ENCODE measurements at regions not wholly inside any gene's neighbourhood (a gene's known extent, or its start where the extent isn't known, plus 50 kb on each side); places are given as distances from the start of the nearest gene placed in this dataset.

DNA sequence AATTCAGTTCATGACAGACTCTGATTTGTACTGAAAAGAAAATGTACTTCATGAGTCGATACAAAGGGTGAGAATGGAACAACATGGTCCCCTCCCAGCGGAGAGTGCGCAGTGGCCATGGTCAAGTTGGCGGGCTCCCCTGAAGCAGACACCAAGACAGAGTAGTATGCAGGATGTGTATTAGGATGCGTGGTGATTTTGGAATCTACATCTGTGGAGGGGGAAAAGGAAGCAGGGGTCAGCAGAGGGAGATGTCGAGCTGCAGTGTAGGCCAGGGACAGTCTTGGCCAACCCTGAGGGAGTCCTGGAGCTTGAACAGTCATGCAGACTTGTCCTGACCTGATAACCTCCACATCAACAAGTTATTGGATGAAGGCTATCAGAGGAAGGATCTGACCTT lies 481.0 kb downstream of the OMA1 start:
- H3K9me3 ChIP-seq (ENCODE audit: control insufficient read depth, insufficient read depth, low read depth, low read length): no peaks in the 10 kb centered on the region
- H3K4me2 ChIP-seq (ENCODE audit: extremely low read depth, insufficient read depth, low read length): no peak overlapping the region
- H4K20me1 ChIP-seq (ENCODE audit: control insufficient read depth, extremely low read depth, insufficient read depth, low read length): no peaks in the 10 kb centered on the region
- H3K27me3 ChIP-seq (ENCODE audit: control insufficient read depth, insufficient read depth, low read length): no peaks in the 10 kb centered on the region
- no peak overlapping the region for H3K4me3 ChIP-seq (replicated peaks in 1 of 4; ENCODE audit: control extremely low read depth in 1 of 4, insufficient read depth in 1 of 4, low read depth in 3 of 4, low read length in 4 of 4)
- no peak for DNase-seq (ENCODE audit: low read depth in 2 of 2)
- no peak overlapping the region for H2AFZ ChIP-seq (ENCODE audit: low read length)
- no peak for TF ChIP-seq EZH2 (IDR thresholded peaks at IDR 0.05; ENCODE audit: low read length, missing control alignments)
- TF ChIP-seq, protein P1, sequence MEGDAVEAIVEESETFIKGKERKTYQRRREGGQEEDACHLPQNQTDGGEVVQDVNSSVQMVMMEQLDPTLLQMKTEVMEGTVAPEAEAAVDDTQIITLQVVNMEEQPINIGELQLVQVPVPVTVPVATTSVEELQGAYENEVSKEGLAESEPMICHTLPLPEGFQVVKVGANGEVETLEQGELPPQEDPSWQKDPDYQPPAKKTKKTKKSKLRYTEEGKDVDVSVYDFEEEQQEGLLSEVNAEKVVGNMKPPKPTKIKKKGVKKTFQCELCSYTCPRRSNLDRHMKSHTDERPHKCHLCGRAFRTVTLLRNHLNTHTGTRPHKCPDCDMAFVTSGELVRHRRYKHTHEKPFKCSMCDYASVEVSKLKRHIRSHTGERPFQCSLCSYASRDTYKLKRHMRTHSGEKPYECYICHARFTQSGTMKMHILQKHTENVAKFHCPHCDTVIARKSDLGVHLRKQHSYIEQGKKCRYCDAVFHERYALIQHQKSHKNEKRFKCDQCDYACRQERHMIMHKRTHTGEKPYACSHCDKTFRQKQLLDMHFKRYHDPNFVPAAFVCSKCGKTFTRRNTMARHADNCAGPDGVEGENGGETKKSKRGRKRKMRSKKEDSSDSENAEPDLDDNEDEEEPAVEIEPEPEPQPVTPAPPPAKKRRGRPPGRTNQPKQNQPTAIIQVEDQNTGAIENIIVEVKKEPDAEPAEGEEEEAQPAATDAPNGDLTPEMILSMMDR (conservative IDR thresholded peaks at IDR 0.05 in 1 of 2, IDR thresholded peaks at IDR 0.05 in 1 of 2; ENCODE audit: low read depth in 1 of 2, low read length in 2 of 2): no peak
- H3K4me1 ChIP-seq (ENCODE audit: control insufficient read depth, extremely low read depth, insufficient read depth, low read length): no peaks in the 10 kb centered on the region
- H3K27ac ChIP-seq (ENCODE audit: insufficient read depth, low read length): no peak overlapping the region
- no peak overlapping the region for H3K9ac ChIP-seq (ENCODE audit: insufficient read depth, low read length)
- H3K36me3 ChIP-seq (ENCODE audit: control insufficient read depth, insufficient read depth, low read length): no peaks in the 10 kb centered on the region
- no peaks in the 10 kb centered on the region for H3K79me2 ChIP-seq (ENCODE audit: control insufficient read depth, insufficient read depth, low read length)

DNA sequence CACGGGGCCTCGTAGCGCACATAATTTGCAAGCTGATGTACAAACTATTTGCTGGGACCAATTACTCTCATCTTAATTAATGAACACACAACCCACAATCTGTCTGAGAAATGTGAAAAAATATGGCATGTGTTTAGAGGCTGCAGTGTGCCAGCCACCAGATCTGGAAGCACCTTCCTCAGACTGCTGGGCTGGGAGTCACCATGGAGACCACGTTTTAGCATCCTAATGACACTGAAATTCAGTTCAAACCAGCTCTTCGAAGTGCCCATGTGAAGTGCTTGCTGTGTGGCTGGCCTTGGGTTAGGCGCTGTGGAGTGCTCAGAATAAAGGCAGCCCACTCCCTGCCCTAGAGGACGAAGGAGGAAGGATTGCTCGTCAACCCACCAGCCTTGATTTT lies 482.4 kb downstream of the OMA1 start:
- Histone ChIP-seq H3K79me2 (ENCODE audit: control insufficient read depth, insufficient read depth, low read length) (no peaks in the 10 kb centered on the region), H3K27ac (ENCODE audit: insufficient read depth, low read length) (no peak overlapping the region), H3K9me3 (ENCODE audit: control insufficient read depth, insufficient read depth, low read depth, low read length) (no peaks in the 10 kb centered on the region), H3K9ac (ENCODE audit: insufficient read depth, low read length) (no peak overlapping the region), H3K27me3 (ENCODE audit: control insufficient read depth, insufficient read depth, low read length) (no peaks in the 10 kb centered on the region), H3K4me1 (ENCODE audit: control insufficient read depth, extremely low read depth, insufficient read depth, low read length) (no peaks in the 10 kb centered on the region), H3K4me2 (ENCODE audit: extremely low read depth, insufficient read depth, low read length) (no peak overlapping the region), H3K36me3 (ENCODE audit: control insufficient read depth, insufficient read depth, low read length) (no peaks in the 10 kb centered on the region), H2AFZ (ENCODE audit: low read length) (no peak overlapping the region), H3K4me3 (replicated peaks in 1 of 4; ENCODE audit: control extremely low read depth in 1 of 4, insufficient read depth in 1 of 4, low read depth in 3 of 4, low read length in 4 of 4) (no peak overlapping the region), H4K20me1 (ENCODE audit: control insufficient read depth, extremely low read depth, insufficient read depth, low read length) (no peaks in the 10 kb centered on the region)
- no peak for TF ChIP-seq EZH2 (IDR thresholded peaks at IDR 0.05; ENCODE audit: low read length, missing control alignments)
- TF ChIP-seq, protein P1 (conservative IDR thresholded peaks at IDR 0.05 in 1 of 2, IDR thresholded peaks at IDR 0.05 in 1 of 2; ENCODE audit: low read depth in 1 of 2, low read length in 2 of 2): no peak
- DNase-seq (ENCODE audit: low read depth in 2 of 2): no peak

DNA sequence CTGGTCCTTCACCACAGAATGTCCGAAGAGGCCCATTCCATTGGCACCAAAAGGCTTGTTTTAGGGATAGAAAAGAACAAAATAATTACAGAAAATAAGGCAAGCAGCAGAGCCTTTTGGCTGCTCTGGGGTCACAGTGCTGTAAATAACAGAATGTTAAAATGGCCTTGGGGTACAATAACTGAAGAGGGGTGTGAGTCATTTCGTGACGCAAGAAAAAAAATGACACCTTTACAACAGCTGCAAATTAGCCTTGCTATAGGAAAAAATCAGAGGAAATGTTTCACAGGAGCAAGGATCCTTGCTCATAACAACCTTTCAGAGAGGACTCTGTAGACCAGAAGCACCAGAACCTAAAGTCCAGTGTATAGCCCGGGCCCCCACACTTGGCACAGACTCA lies 483.4 kb downstream of the OMA1 start:
- H3K9me3 ChIP-seq (ENCODE audit: control insufficient read depth, insufficient read depth, low read depth, low read length): no peaks in the 10 kb centered on the region
- H3K4me2 ChIP-seq (ENCODE audit: extremely low read depth, insufficient read depth, low read length): no peak overlapping the region
- H3K27ac ChIP-seq (ENCODE audit: insufficient read depth, low read length): no peak overlapping the region
- H2AFZ ChIP-seq (ENCODE audit: low read length): no peak overlapping the region
- no peaks in the 10 kb centered on the region for H3K36me3 ChIP-seq (ENCODE audit: control insufficient read depth, insufficient read depth, low read length)
- TF ChIP-seq, protein P1 (conservative IDR thresholded peaks at IDR 0.05 in 1 of 2, IDR thresholded peaks at IDR 0.05 in 1 of 2; ENCODE audit: low read depth in 1 of 2, low read length in 2 of 2): no peak
- no peak for TF ChIP-seq EZH2 (IDR thresholded peaks at IDR 0.05; ENCODE audit: low read length, missing control alignments)
- H3K4me3 ChIP-seq (replicated peaks in 1 of 4; ENCODE audit: control extremely low read depth in 1 of 4, insufficient read depth in 1 of 4, low read depth in 3 of 4, low read length in 4 of 4): no peak overlapping the region
- no peaks in the 10 kb centered on the region for H3K79me2 ChIP-seq (ENCODE audit: control insufficient read depth, insufficient read depth, low read length)
- no peak overlapping the region for H3K9ac ChIP-seq (ENCODE audit: insufficient read depth, low read length)
- no peaks in the 10 kb centered on the region for H4K20me1 ChIP-seq (ENCODE audit: control insufficient read depth, extremely low read depth, insufficient read depth, low read length)
- H3K27me3 ChIP-seq (ENCODE audit: control insufficient read depth, insufficient read depth, low read length): no peaks in the 10 kb centered on the region
- no peaks in the 10 kb centered on the region for H3K4me1 ChIP-seq (ENCODE audit: control insufficient read depth, extremely low read depth, insufficient read depth, low read length)
- no peak for DNase-seq (ENCODE audit: low read depth in 2 of 2)
